WTC11 (cell line): ENCODE measurements at regions not wholly inside any gene's neighbourhood (a gene's known extent, or its start where the extent isn't known, plus 50 kb on each side); places are given as distances from the start of the nearest gene placed in this dataset.

Source experiments
- ATF2 ChIP-seq: sonication (generic); formaldehyde crosslinking; IDR thresholded peaks from 2 replicates; pipeline ENCODE4 v1.8.1; 2022; ENCODE audit warnings: low read depth, missing genetic modification reagents, borderline replicate concordance
- CTCF ChIP-seq: fragments of 200-600 bp; IDR thresholded peaks from 2 replicates; pipeline ENCODE4 v1.8.0; 2022; ENCODE audit warnings: antibody characterized with exemption
- NR1H2 ChIP-seq: sonication (generic); formaldehyde crosslinking; IDR thresholded peaks from 2 replicates; pipeline ENCODE4 v1.9.0; 2021; ENCODE audit warnings: mild to moderate bottlenecking, moderate library complexity, missing genetic modification reagents
- STAT6 ChIP-seq: sonication (generic); formaldehyde crosslinking; conservative IDR thresholded peaks from 2 replicates; pipeline ENCODE4 v1.8.1; 2023; ENCODE audit warnings: mild to moderate bottlenecking, low read depth, missing genetic modification reagents, moderate library complexity
- TCF7 ChIP-seq: sonication (generic); formaldehyde crosslinking; IDR thresholded peaks from 2 replicates; pipeline ENCODE4 v1.8.0; 2022; ENCODE audit warnings: mild to moderate bottlenecking, low read depth, missing genetic modification reagents, moderate library complexity

GRCh38 chr12:115337693-115338543, 653.9 kb upstream of the TBX3 start:
- TF ChIP-seq NR1H2 (CRISPR knock-in tag) (no peak), CTCF (no peak), STAT6 (CRISPR knock-in tag) (no peak), TCF7 (no peak), ATF2 (CRISPR knock-in tag) (no peak)
